BLaER1 treated with 17β-estradiol and CSF1 and Interleukin-3, amounts not matched to agents 10 nM and 100 nM (cell line): ENCODE measurements at regions not wholly inside any gene's neighbourhood (a gene's known extent, or its start where the extent isn't known, plus 50 kb on each side); places are given as distances from the start of the nearest gene placed in this dataset.
A peak's percentile ranks its signal among the peaks of the same experiment; 100 is the strongest.

Experiments
- H3K27ac ChIP-seq, 11 experiments: shearing (Covaris generic); formaldehyde crosslinking; 2 replicates each; pipeline ENCODE4 v1.8.1; 2022
- H3K27me3 ChIP-seq, 11 experiments: shearing (Covaris generic); formaldehyde crosslinking; 2 replicates each; pipeline ENCODE4 v1.8.1; 2022
- H3K36me3 ChIP-seq, 11 experiments: shearing (Covaris generic); formaldehyde crosslinking; 2 replicates each; pipeline ENCODE4 v1.8.1; 2022
- H3K4me1 ChIP-seq, 10 experiments: shearing (Covaris generic); formaldehyde crosslinking; 2 replicates each; pipeline ENCODE4 v1.8.1; 2022
- H3K4me2 ChIP-seq, 11 experiments: shearing (Covaris generic); formaldehyde crosslinking; 2 replicates each; pipeline ENCODE4 v1.8.1; 2022
- H3K4me3 ChIP-seq, 10 experiments: shearing (Covaris generic); formaldehyde crosslinking; 2 replicates each; pipeline ENCODE4 v1.8.1; 2022
- H3K9ac ChIP-seq, 11 experiments: shearing (Covaris generic); formaldehyde crosslinking; 2 replicates each; pipeline ENCODE4 v1.8.1; 2022
- H3K9me3 ChIP-seq, 11 experiments: shearing (Covaris generic); formaldehyde crosslinking; replicated peaks in 1 of 11; 2 replicates each; pipeline ENCODE4 v1.8.1; 2022
- H4K20me1 ChIP-seq, 11 experiments: shearing (Covaris generic); formaldehyde crosslinking; 2 replicates each; pipeline ENCODE4 v1.8.1; 2022
- Cebpa-rat ChIP-seq, 11 experiments: shearing (Covaris generic); IDR thresholded peaks; 2 replicates each; pipeline ENCODE4 v1.8.1; 2022

- H3K4me3 ChIP-seq = no peak overlapping the region
- TF ChIP-seq Cebpa-rat (IDR thresholded peaks at IDR 0.05) = no peak
Measured at GRCh38 chr10:21176934-21177480, 279.9 kb upstream of the NEBL start.

GRCh38 chr10:21175797-21176196 lies 278.7 kb upstream of the NEBL start:
- TF ChIP-seq Cebpa-rat (IDR thresholded peaks at IDR 0.05) = no peak
- H3K4me3 ChIP-seq = no peak overlapping the region
- H3K27me3 ChIP-seq = peaks cover 37 to 53% (median 49%) of the 10 kb centered on the region in 11 experiments
- H3K9ac ChIP-seq = no peak overlapping the region
- H3K4me1 ChIP-seq = peaks cover 0 to 4% (median 0%) of the 10 kb centered on the region in 10 experiments; a peak in 2 of 20 replicates
- H3K4me2 ChIP-seq = no peak overlapping the region
- no peak overlapping the region for H3K27ac ChIP-seq
- no peaks in the 10 kb centered on the region for H3K36me3 ChIP-seq
- H4K20me1 ChIP-seq = no peaks in the 10 kb centered on the region; a peak in 1 of 22 replicates
- H3K9me3 ChIP-seq = peaks cover 0 to 21% (median 15%) of the 10 kb centered on the region in 11 experiments; a peak in 17 of 22 replicates

More at GRCh38 chr10:21176934-21177480, 279.9 kb upstream of the NEBL start:
- Histone ChIP-seq H3K36me3 (no peaks in the 10 kb centered on the region), H3K4me2 (no peak overlapping the region), H3K9ac (no peak overlapping the region), H3K27me3 (peaks cover 36 to 52% (median 45%) of the 10 kb centered on the region in 11 experiments), H3K27ac (no peak overlapping the region), H3K4me1 (peaks cover 0 to 4% (median 0%) of the 10 kb centered on the region in 10 experiments; a peak in 2 of 20 replicates), H4K20me1 (no peaks in the 10 kb centered on the region; a peak in 1 of 22 replicates), H3K9me3 (peaks cover 0 to 21% (median 15%) of the 10 kb centered on the region in 11 experiments; a peak in 17 of 22 replicates)

GRCh38 chr10:21174715-21175495 lies 277.8 kb upstream of the NEBL start:
- Histone ChIP-seq H3K27ac (no peak overlapping the region), H3K9me3 (peaks cover 0 to 21% (median 15%) of the 10 kb centered on the region in 11 experiments; a peak in 17 of 22 replicates), H3K4me3 (peak overlapping the region; percentile 39 to 66 (median 54)), H3K36me3 (no peaks in the 10 kb centered on the region), H3K4me1 (peaks cover 0 to 4% (median 0%) of the 10 kb centered on the region in 10 experiments; a peak in 2 of 20 replicates), H3K9ac (0 out of 22 replicates have a peak overlapping the region, but pooled peaks of 1 of the 11 experiments have one; percentile 7), H3K4me2 (peak overlapping the region; percentile 61 to 83 (median 69)), H4K20me1 (no peaks in the 10 kb centered on the region; a peak in 1 of 22 replicates), H3K27me3 (peaks cover 37 to 53% (median 49%) of the 10 kb centered on the region in 11 experiments)
- no peak for TF ChIP-seq Cebpa-rat (IDR thresholded peaks at IDR 0.05)

GRCh38 chr10:21173802-21174714 lies 276.9 kb upstream of the NEBL start:
- Histone ChIP-seq H3K27me3 (peaks cover 37 to 53% (median 49%) of the 10 kb centered on the region in 11 experiments), H3K36me3 (no peaks in the 10 kb centered on the region), H3K4me1 (peaks cover 0 to 4% (median 0%) of the 10 kb centered on the region in 10 experiments; a peak in 2 of 20 replicates), H3K4me2 (peak overlapping the region; percentile 61 to 83 (median 69)), H3K4me3 (peak overlapping the region; percentile 39 to 66 (median 54)), H4K20me1 (no peaks in the 10 kb centered on the region; a peak in 1 of 22 replicates), H3K27ac (no peak overlapping the region), H3K9ac (0 out of 22 replicates have a peak overlapping the region, but pooled peaks of 1 of the 11 experiments have one; percentile 7), H3K9me3 (peaks cover 0 to 21% (median 14%) of the 10 kb centered on the region in 11 experiments; a peak in 17 of 22 replicates)
- TF ChIP-seq Cebpa-rat (IDR thresholded peaks at IDR 0.05) = no peak

- Histone ChIP-seq H3K4me2 (peak overlapping the region; percentile 61 to 83 (median 69); a peak in 20 of 22 replicates), H3K9ac (no peak overlapping the region), H3K36me3 (no peaks in the 10 kb centered on the region), H3K4me1 (peaks cover 0 to 4% (median 0%) of the 10 kb centered on the region in 10 experiments; a peak in 2 of 20 replicates), H3K4me3 (peak overlapping the region; percentile 39 to 66 (median 54); a peak in 19 of 20 replicates), H3K27ac (no peak overlapping the region), H3K9me3 (peaks cover 0 to 21% (median 14%) of the 10 kb centered on the region in 11 experiments; a peak in 17 of 22 replicates), H3K27me3 (peaks cover 37 to 53% (median 49%) of the 10 kb centered on the region in 11 experiments), H4K20me1 (no peaks in the 10 kb centered on the region; a peak in 1 of 22 replicates)
- no peak for TF ChIP-seq Cebpa-rat (IDR thresholded peaks at IDR 0.05)
Measured at GRCh38 chr10:21172930-21173801, 276.1 kb upstream of the NEBL start.

- peaks cover 37 to 53% (median 49%) of the 10 kb centered on the region in 11 experiments for H3K27me3 ChIP-seq
- H3K4me1 ChIP-seq = peaks cover 0 to 4% (median 0%) of the 10 kb centered on the region in 10 experiments; a peak in 2 of 20 replicates
- H3K4me2 ChIP-seq = no peak overlapping the region
- no peak for TF ChIP-seq Cebpa-rat (IDR thresholded peaks at IDR 0.05)
- H3K36me3 ChIP-seq = no peaks in the 10 kb centered on the region
- H3K9me3 ChIP-seq = peaks cover 0 to 21% (median 14%) of the 10 kb centered on the region in 11 experiments; a peak in 17 of 22 replicates
- H3K4me3 ChIP-seq = no peak overlapping the region
- no peaks in the 10 kb centered on the region; a peak in 1 of 22 replicates for H4K20me1 ChIP-seq
- H3K9ac ChIP-seq = no peak overlapping the region
- no peak overlapping the region for H3K27ac ChIP-seq
Measured at GRCh38 chr10:21172542-21172929, 275.4 kb upstream of the NEBL start.

GRCh38 chr10:21171936-21172541 lies 274.9 kb upstream of the NEBL start:
- Histone ChIP-seq H3K4me1 (peaks cover 0 to 4% (median 0%) of the 10 kb centered on the region in 10 experiments; a peak in 2 of 20 replicates), H3K27me3 (peaks cover 37 to 53% (median 49%) of the 10 kb centered on the region in 11 experiments), H3K4me3 (no peak overlapping the region), H3K27ac (no peak overlapping the region), H3K4me2 (no peak overlapping the region), H4K20me1 (no peaks in the 10 kb centered on the region; a peak in 1 of 22 replicates), H3K36me3 (no peaks in the 10 kb centered on the region), H3K9me3 (peaks cover 0 to 21% (median 14%) of the 10 kb centered on the region in 11 experiments; a peak in 17 of 22 replicates), H3K9ac (no peak overlapping the region)
- no peak for TF ChIP-seq Cebpa-rat (IDR thresholded peaks at IDR 0.05)
